Brain microvascular endothelial cell (primary cell): ENCODE measurements at regions not wholly inside any gene's neighbourhood (a gene's known extent, or its start where the extent isn't known, plus 50 kb on each side); places are given as distances from the start of the nearest gene placed in this dataset.

Experiments
- DNase-seq: peaks from one replicate; pipeline ENCODE4 v3.0.0-alpha.2; 2020
- H3K27ac ChIP-seq: fragments of 250-450 bp; sonication (Bioruptor Pico); 2 replicates; pipeline ENCODE4 v1.5.1; 2020; ENCODE audit warnings: mild to moderate bottlenecking, moderate library complexity
- H3K27me3 ChIP-seq: fragments of 250-450 bp; sonication (Bioruptor Pico); replicated peaks from 2 replicates; pipeline ENCODE4 v1.5.1; 2020; ENCODE audit warnings: mild to moderate bottlenecking
- H3K36me3 ChIP-seq: fragments of 250-450 bp; sonication (Bioruptor Pico); replicated peaks from 2 replicates; pipeline ENCODE4 v1.5.1; 2020; ENCODE audit warnings: mild to moderate bottlenecking
- H3K4me3 ChIP-seq: 2 replicates; pipeline ENCODE4 v1.5.1; 2011; ENCODE audit warnings: low read depth, mild to moderate bottlenecking, control low read depth, low read length, moderate library complexity
- in situ Hi-C: cut with HindIII; loops from 2 replicates; pipeline ENCODE4 v1.10.0; 2017; ENCODE audit warnings: low sequenced_read_pairs, low pct_ligation_motif_present
- TF ChIP-seq, protein P1 (sequence below): IDR thresholded peaks from 2 replicates; pipeline ENCODE4 v1.5.1; 2011; ENCODE audit warnings: low read depth, mild to moderate bottlenecking, moderate library complexity, low read length, control low read depth, inconsistent platforms; ENCODE audit errors: missing control alignments

- Histone ChIP-seq H3K27ac (no peak overlapping the region), H3K36me3 (no peaks in the 10 kb centered on the region), H3K4me3 (no peak overlapping the region), H3K27me3 (no peaks in the 10 kb centered on the region)
- no peak for DNase-seq
- TF ChIP-seq, protein P1, sequence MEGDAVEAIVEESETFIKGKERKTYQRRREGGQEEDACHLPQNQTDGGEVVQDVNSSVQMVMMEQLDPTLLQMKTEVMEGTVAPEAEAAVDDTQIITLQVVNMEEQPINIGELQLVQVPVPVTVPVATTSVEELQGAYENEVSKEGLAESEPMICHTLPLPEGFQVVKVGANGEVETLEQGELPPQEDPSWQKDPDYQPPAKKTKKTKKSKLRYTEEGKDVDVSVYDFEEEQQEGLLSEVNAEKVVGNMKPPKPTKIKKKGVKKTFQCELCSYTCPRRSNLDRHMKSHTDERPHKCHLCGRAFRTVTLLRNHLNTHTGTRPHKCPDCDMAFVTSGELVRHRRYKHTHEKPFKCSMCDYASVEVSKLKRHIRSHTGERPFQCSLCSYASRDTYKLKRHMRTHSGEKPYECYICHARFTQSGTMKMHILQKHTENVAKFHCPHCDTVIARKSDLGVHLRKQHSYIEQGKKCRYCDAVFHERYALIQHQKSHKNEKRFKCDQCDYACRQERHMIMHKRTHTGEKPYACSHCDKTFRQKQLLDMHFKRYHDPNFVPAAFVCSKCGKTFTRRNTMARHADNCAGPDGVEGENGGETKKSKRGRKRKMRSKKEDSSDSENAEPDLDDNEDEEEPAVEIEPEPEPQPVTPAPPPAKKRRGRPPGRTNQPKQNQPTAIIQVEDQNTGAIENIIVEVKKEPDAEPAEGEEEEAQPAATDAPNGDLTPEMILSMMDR, result no peak
- in situ Hi-C loops, result no loop called here
Measured at GRCh38 chr2:59936048-59936447, 617.4 kb downstream of the BCL11A start.

GRCh38 chr2:59935005-59935404 lies 618.4 kb downstream of the BCL11A start:
- TF ChIP-seq, protein P1, result no peak
- no peaks in the 10 kb centered on the region for H3K36me3 ChIP-seq
- H3K27ac ChIP-seq, result no peak overlapping the region
- H3K4me3 ChIP-seq, result no peak overlapping the region
- DNase-seq, result no peak
- no peaks in the 10 kb centered on the region for H3K27me3 ChIP-seq
- in situ Hi-C loops, result no loop called here

DNA sequence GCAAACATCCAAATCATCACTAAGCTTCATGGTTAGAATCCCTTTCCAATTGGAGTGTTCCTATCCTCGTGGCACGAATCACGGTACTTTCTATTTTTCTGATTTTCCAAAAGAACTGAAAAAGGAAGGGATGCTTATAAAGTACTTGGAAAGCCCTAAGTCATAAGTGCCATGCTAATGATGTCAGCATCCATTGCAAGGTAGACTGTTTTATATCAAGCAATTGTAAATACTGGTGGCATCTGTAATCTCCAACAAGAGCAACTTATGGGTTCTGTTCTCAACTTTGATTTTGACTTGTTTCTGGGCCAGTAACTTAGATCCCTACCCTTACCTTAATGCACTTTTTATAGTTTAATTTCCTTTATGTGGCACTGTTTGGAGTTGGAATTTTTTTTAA lies 619.5 kb downstream of the BCL11A start:
- H3K4me3 ChIP-seq, result no peak overlapping the region
- DNase-seq, result no peak
- in situ Hi-C loops, result no loop called here
- no peak overlapping the region for H3K27ac ChIP-seq
- H3K27me3 ChIP-seq, result no peaks in the 10 kb centered on the region
- TF ChIP-seq, protein P1, result no peak
- no peaks in the 10 kb centered on the region for H3K36me3 ChIP-seq

- no peak overlapping the region for H3K27ac ChIP-seq
- TF ChIP-seq, protein P1, result no peak
- DNase-seq, result no peak
- H3K27me3 ChIP-seq, result no peaks in the 10 kb centered on the region
- no peak overlapping the region for H3K4me3 ChIP-seq
- in situ Hi-C loops, result no loop called here
- no peaks in the 10 kb centered on the region for H3K36me3 ChIP-seq
Measured at GRCh38 chr2:59932341-59932740, 621.1 kb downstream of the BCL11A start.

DNA sequence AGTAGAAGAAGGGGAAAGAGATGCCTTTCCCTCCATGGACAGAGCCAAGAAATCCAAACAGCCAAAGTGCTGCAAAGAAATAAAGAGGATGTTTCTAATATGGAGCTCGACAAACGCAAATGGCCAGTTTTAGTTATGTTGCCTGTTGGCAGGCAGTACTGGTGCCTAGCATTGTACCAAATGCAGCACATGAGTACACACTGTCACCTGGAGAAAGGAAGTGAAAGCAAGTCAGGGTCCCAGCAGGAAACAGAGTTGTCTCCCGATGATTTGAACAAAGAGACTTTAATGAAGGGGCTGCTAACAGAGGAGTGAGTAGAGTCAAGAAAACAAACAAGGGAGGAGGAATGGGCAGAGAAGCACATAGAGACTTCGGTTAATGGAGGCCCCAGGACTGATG lies 623.0 kb downstream of the BCL11A start:
- TF ChIP-seq, protein P1, result no peak
- Histone ChIP-seq H3K4me3 (no peak overlapping the region), H3K27ac (no peak overlapping the region), H3K27me3 (no peaks in the 10 kb centered on the region), H3K36me3 (no peaks in the 10 kb centered on the region)
- in situ Hi-C loops, result no loop called here
- DNase-seq, result no peak

DNA sequence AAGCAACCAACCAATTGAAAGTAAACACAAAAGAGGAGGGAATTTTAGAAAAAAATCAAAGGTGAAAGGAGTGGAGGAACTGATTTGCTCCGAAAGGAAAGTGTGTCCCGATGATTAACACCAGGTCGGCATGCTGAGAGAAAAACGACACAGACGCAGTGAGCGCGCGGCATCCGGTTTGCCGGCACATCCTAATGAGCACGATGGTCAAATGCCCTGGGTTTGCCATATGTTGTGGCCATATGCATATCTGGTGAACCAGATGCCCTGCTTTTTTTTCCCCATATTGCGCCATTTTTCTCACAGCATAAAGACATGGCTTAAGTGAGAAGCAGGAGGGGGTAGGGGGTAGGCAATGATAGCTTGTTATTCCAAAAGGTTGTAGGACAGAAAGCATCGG lies 626.7 kb downstream of the BCL11A start:
- TF ChIP-seq, protein P1, result no peak
- Histone ChIP-seq H3K27me3 (no peaks in the 10 kb centered on the region), H3K27ac (no peak overlapping the region), H3K4me3 (no peak overlapping the region), H3K36me3 (no peaks in the 10 kb centered on the region)
- in situ Hi-C loops, result no loop called here
- no peak for DNase-seq
